ENCODE measurements at regions not wholly inside any gene's neighbourhood (a gene's known extent, or its start where the extent isn't known, plus 50 kb on each side); places are given as distances from the start of the nearest gene placed in this dataset.
A peak's percentile ranks its signal among the peaks of the same experiment; 100 is the strongest.

DNA sequence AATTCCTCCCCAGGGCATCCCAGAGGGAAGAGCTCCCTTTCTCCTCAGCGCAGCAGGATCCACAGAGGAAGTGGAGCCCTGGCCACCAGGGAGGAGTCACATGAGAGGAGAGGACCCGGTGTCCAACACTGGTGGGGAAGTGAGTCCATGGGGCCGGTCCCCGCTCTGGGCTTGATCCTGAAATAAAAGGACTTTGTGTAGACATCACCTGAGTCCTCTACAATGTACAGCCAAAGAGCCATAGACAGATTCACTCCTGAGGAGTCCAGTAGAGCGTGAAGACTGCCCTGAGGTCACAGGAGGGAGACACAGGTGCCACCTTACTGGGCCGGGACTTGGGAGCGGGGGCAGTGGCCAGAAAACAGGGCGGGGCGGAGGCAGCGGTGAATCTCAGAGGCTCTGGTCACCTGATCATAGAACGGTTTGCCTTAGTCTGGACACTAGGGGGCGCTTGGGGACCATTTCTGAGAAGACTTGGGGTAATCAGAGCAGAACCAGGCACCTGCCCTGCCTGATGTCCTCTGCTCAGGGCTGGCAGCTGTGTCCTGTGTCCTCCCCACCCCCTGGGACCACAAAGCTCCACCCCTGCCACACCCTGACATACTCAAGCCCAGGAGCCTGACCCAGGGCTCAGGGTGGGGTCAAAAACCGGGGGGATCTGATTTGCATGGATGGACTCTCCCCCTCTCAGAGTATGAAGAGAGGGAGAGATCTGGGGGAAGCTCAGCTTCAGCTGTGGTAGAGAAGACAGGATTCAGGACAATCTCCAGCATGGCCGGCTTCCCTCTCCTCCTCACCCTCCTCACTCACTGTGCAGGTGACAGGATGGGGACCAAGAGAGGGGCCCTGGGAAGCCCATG is 112.7 kb downstream of the VPREB1 start (continued):
- TF ChIP-seq, protein P1, sequence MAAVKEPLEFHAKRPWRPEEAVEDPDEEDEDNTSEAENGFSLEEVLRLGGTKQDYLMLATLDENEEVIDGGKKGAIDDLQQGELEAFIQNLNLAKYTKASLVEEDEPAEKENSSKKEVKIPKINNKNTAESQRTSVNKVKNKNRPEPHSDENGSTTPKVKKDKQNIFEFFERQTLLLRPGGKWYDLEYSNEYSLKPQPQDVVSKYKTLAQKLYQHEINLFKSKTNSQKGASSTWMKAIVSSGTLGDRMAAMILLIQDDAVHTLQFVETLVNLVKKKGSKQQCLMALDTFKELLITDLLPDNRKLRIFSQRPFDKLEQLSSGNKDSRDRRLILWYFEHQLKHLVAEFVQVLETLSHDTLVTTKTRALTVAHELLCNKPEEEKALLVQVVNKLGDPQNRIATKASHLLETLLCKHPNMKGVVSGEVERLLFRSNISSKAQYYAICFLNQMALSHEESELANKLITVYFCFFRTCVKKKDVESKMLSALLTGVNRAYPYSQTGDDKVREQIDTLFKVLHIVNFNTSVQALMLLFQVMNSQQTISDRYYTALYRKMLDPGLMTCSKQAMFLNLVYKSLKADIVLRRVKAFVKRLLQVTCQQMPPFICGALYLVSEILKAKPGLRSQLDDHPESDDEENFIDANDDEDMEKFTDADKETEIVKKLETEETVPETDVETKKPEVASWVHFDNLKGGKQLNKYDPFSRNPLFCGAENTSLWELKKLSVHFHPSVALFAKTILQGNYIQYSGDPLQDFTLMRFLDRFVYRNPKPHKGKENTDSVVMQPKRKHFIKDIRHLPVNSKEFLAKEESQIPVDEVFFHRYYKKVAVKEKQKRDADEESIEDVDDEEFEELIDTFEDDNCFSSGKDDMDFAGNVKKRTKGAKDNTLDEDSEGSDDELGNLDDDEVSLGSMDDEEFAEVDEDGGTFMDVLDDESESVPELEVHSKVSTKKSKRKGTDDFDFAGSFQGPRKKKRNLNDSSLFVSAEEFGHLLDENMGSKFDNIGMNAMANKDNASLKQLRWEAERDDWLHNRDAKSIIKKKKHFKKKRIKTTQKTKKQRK (IDR thresholded peaks at IDR 0.05; ENCODE audit: borderline replicate concordance, low read depth, low read length): peak; percentile 18; the same call in 1 of the 2 replicates
- TF ChIP-seq, protein P2, sequence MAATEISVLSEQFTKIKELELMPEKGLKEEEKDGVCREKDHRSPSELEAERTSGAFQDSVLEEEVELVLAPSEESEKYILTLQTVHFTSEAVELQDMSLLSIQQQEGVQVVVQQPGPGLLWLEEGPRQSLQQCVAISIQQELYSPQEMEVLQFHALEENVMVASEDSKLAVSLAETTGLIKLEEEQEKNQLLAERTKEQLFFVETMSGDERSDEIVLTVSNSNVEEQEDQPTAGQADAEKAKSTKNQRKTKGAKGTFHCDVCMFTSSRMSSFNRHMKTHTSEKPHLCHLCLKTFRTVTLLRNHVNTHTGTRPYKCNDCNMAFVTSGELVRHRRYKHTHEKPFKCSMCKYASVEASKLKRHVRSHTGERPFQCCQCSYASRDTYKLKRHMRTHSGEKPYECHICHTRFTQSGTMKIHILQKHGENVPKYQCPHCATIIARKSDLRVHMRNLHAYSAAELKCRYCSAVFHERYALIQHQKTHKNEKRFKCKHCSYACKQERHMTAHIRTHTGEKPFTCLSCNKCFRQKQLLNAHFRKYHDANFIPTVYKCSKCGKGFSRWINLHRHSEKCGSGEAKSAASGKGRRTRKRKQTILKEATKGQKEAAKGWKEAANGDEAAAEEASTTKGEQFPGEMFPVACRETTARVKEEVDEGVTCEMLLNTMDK (IDR thresholded peaks at IDR 0.05; ENCODE audit: borderline replicate concordance, insufficient read depth, low read depth, low read length, poor library complexity, severe bottlenecking): peak; percentile 82
- TF ChIP-seq NR2C1 (IDR thresholded peaks at IDR 0.05): no peak
- TF ChIP-seq NR2C1 (tag; IDR thresholded peaks at IDR 0.05): no peak
- TF ChIP-seq KDM4B (IDR thresholded peaks at IDR 0.05; ENCODE audit: borderline replicate concordance in 2 of 2, low read depth in 1 of 2): peak in 1 of 2 experiments; percentile 81; a peak in 1 of 4 replicates
- peak; percentile 31; the same call in 1 of the 2 replicates for TF ChIP-seq SIN3B (IDR thresholded peaks at IDR 0.05; ENCODE audit: low read depth)
- TF ChIP-seq SIX5 (IDR thresholded peaks at IDR 0.05; ENCODE audit: borderline replicate concordance in 1 of 2, insufficient read depth in 1 of 2, low read depth in 1 of 2, low read length in 2 of 2): no peak; a peak in 1 of 4 replicates
- peak; percentile 52; the same call in 1 of the 2 replicates for TF ChIP-seq MTA3 (IDR thresholded peaks at IDR 0.05; ENCODE audit: borderline replicate concordance)
- TF ChIP-seq CBFA2T3 (IDR thresholded peaks at IDR 0.05): peak; percentile 51
- TF ChIP-seq WHSC1 (IDR thresholded peaks at IDR 0.05; ENCODE audit: low read length): no peak
- TF ChIP-seq RAD51 (IDR thresholded peaks at IDR 0.05; ENCODE audit: borderline replicate concordance, low read depth): peak; percentile 96
- peak; percentile 37; the same call in 1 of the 2 replicates for TF ChIP-seq GATA2 (CRISPR knock-in tag; IDR thresholded peaks at IDR 0.05)
- TF ChIP-seq NRF1 (conservative IDR thresholded peaks at IDR 0.05 in 1 of 2, IDR thresholded peaks at IDR 0.05 in 1 of 2): peak; percentile 39 to 46; a peak in 3 of 4 replicates
- TF ChIP-seq, protein P3, sequence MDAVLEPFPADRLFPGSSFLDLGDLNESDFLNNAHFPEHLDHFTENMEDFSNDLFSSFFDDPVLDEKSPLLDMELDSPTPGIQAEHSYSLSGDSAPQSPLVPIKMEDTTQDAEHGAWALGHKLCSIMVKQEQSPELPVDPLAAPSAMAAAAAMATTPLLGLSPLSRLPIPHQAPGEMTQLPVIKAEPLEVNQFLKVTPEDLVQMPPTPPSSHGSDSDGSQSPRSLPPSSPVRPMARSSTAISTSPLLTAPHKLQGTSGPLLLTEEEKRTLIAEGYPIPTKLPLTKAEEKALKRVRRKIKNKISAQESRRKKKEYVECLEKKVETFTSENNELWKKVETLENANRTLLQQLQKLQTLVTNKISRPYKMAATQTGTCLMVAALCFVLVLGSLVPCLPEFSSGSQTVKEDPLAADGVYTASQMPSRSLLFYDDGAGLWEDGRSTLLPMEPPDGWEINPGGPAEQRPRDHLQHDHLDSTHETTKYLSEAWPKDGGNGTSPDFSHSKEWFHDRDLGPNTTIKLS (IDR thresholded peaks at IDR 0.05; ENCODE audit: borderline replicate concordance, low read depth): 0 out of 2 replicates have a peak, but pooled peaks have one; percentile 33
- peak; percentile 11; the same call in 1 of the 2 replicates for TF ChIP-seq GABPB2 (CRISPR knock-in tag; conservative IDR thresholded peaks at IDR 0.05)
- TF ChIP-seq JUN (IDR thresholded peaks at IDR 0.05; ENCODE audit: borderline replicate concordance, low read depth, low read length): peak; percentile 80
- TF ChIP-seq JUN (CRISPR knock-in tag; IDR thresholded peaks at IDR 0.05; ENCODE audit: borderline replicate concordance): no peak
- no peak for TF ChIP-seq CSDE1 (IDR thresholded peaks at IDR 0.05)
- peak in 1 of 2 experiments; percentile 56; a peak in 1 of 4 replicates for TF ChIP-seq HDAC1 (IDR thresholded peaks at IDR 0.05)
